Renal pelvis (tissue), 1 donor: ENCODE measurements at regions not wholly inside any gene's neighbourhood (a gene's known extent, or its start where the extent isn't known, plus 50 kb on each side); places are given as distances from the start of the nearest gene placed in this dataset.
A peak's percentile ranks its signal among the peaks of the same experiment; 100 is the strongest.

Experiments
- DNase-seq: peaks from one replicate; pipeline ENCODE4 v3.0.0-alpha.2; 2013

DNA sequence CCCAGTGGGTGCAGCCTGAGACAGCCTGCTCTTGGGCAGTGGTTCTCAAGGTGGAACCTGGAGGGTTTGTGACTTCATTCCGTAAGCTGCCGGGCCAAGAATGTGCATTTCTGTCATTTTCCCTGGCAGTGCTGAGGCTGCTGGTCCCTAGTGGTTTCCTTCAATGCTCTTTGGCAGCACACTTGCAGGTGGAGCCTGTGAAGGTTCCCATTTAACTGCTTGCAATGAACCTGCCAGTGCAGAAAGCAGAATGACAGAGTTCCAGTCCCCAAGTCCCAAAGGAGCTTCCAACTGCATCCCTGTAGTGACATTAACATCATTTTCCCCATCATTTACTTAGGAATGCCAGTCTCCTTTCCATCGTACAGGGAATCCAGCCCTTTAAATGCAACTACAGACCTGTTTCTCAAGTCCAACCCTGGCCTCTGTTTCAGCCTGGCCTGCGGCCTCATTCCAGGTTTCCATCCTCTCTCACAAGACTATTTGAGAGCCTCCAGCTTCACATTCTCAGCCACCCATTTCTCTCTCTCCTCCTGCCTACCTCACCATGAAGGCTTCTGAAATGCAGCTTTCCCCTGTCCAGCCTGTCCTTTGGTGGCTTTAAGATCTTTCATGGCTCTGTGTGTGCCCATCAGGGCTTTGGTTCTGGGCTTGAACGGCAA lies 149.7 kb upstream of the GGTLC1 start:
- DNase-seq, result no peak

DNA sequence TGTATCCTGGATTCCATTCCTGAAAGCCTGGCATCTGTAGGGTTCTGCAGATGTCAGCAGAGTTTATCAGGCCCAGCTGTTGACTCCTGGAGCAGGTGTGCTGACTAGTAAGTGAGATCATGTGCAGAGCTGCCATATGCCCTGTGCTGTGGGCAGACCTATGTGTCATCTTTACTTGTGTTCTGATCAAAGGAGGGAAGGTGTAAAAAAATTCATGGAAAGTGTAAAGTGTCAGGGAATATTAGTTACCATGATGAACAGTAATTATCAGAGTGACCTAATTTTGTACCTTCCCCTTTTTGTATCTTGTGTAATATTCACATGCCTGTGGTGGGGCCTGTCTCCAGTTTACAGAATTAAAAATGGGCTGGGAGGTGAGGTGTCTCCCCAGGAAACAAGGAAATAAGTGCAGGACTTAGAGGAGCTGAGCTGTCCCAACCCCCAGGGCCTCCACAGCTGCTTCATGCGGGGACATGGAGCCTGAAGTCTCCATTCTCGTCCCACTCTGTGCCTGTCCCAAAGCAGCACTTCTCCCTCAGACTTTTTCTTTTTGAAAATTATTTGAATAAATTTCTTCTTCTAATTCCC lies 148.2 kb upstream of the GGTLC1 start:
- no peak for DNase-seq

DNA sequence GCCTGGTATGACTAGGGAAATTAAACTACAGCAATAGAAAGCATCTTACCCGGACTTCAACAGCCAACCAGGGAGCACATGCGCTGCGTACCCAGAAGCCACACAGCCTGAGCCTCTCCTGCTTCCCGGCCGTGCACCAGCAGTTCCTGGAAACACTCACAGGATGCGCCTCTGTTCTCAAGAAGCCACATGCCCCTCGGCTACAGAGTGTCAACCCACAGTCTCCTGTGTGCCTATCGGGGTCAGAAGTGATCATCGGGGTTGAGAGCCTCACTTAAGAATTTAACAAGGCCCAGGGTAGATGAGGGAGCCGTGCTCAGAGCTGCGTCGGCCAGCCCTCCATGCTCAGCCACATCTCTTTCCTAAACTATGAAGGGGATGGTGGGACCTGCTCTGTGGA lies 147.2 kb upstream of the GGTLC1 start:
- no peak for DNase-seq

DNA sequence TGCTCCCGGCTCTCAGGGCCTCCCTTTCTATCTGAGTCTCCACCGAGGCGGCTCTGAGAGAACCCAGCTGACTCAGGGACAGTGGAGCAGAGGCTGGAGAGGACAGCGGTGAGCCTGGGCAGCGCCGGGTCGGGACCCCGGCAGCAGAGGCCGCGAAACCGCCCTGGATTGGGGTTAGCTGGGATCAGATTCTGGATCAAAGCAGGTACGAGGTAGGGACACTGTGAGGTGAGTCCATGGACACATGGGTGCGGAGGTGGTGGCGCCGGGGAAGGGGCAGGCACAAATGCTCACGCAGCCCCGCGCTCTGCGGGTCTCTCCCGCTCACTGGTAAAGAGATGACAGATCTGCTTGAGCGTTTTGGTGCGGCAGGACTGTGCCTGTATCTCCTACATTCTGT lies 146.4 kb upstream of the GGTLC1 start:
- no peak for DNase-seq

DNA sequence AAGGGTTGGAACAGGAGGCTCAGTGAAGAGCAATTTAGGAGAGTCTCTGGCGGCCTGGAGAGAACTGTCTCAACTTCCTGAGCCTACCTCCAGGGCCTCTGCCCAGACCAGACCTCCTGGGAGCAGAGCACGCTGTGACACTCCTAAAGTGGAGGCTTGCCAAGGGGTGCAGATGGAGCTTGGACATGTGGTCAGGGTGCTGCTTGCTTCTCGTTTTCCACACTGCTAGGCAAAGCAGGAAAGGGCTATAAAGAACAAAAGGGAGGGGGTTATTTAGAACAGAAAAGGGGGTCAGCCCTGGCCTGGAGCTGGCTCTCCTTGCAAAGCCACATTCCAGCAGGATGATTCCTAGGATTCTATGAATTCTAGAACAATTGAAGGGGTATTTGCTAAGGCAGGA lies 145.7 kb upstream of the GGTLC1 start:
- no peak for DNase-seq

DNA sequence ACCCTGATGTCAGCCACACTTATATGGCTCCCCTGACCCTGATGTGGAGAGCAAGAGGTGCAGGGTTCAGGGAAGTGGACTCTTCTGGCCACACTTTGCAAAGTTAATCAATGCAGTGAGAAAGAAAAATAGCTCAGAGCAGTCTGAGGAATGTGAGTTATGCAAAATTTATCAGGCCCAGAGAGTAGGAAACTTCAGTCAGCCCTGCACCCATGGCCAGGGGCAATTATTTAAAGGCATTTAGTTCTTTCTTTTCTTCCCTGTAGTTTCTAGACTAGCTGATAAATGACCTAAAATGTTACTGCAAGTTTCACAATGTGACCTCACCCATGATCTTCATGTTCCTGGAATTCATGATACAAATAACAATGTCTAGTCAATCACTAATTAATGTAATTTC lies 143.7 kb upstream of the GGTLC1 start:
- peak; percentile 17 for DNase-seq

DNA sequence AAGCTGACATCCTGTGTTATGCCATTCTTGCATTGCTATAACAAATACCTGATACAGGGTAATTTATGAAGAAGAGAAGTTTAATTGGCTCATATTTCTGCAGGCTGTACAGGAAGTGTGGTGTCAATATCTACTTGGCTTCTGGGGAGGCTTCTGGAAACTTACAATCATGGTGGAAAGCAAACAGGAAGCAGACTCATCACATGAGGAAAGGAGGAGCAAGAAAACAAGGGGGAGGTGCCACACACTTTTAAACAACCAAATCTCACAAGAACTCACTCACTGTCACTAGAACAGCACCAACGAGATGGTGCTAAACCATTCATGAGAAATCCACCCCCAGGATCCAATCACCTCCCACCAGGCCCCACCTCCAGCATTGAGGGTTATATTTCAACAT lies 143.1 kb upstream of the GGTLC1 start:
- DNase-seq, result no peak

DNA sequence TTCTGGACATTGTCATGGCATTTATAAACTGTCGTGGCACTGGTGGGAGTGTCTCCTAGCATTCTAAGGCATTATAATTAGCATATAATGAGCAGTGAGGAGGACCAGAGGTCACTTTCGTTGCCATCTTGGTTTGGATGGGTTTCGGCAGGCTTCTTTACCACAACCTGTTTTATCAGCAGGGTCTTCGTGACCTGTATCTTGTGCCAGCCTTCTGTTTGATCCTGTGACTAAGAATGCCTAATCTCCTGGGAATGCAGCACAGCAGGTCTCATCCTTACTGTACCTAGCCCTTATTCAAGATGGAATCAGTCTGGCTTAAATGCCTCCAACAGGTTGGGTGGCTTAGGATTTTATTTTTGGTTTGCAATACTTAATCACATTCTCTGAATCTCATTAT lies 142.7 kb upstream of the GGTLC1 start:
- DNase-seq, result no peak

DNA sequence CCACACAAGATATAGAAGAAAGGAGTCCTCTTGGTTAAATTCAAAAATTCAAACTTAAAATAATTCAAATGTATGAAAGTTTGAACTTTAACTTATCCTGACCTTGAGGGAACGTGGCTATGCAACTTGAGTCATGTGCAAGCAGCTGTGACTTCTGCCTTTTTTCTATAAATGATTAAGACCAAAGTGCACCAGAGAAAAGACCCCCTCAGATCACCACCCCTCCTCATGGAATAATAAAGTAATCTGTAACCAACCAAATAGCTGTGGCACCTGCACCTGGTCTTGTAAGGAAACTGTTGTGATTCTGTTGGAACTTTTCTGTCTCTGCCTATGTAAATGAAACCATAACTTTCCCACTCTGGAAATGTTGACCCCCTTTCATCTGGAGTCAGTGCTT lies 141.1 kb upstream of the GGTLC1 start:
- DNase-seq, result peak; percentile 24

DNA sequence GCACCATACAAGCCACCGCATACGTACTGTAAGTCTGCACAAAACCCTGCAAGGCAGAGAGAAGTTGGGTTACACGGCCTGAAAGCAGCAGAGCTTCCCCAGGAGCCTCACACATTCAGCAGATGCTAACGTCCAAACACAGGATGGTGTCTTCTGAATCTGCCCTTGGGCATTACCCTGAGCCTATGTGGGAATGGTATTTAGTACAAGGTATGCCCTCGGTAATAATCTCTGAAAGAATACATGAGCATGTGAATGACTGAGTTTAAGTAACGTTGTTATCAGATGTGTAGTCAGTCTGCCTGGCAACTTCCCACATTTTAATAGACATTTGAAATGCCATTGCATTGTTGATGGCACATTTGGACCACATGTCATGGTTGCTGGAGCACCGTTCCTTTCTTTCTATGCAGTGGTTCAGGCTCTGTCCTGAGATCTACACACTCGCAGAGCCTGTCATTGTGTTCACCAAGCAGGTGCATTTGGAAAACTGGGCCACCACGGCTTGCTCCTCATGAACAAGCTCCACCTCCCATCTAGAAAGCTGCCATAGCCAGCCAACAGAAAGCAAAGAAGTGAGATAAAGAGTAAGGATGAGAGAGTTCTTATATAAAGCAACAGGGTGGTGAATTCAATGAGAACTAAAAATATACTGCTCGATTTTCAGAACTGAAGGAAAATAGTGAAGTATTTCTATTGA lies 136.5 kb upstream of the GGTLC1 start:
- no peak for DNase-seq

DNA sequence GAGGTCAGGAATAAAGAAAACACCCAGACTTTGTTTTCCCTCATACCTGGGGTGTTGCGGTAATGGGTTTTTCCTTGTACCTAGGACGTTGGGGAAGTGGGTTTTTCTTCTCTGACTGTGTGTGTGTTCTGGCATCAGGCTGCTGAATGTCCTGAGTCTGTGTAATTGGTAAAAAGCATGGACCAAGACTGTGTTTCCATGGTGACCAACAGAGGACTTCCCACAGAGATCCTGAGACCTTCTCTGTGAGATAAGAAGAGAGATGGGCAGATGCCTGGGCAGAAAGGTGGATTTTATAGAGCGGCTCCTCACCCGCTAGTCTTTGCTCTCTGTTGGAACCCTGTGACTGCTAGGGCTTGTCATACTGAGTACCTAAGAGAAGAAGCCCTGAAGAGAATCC lies 135.4 kb upstream of the GGTLC1 start:
- DNase-seq, result no peak

DNA sequence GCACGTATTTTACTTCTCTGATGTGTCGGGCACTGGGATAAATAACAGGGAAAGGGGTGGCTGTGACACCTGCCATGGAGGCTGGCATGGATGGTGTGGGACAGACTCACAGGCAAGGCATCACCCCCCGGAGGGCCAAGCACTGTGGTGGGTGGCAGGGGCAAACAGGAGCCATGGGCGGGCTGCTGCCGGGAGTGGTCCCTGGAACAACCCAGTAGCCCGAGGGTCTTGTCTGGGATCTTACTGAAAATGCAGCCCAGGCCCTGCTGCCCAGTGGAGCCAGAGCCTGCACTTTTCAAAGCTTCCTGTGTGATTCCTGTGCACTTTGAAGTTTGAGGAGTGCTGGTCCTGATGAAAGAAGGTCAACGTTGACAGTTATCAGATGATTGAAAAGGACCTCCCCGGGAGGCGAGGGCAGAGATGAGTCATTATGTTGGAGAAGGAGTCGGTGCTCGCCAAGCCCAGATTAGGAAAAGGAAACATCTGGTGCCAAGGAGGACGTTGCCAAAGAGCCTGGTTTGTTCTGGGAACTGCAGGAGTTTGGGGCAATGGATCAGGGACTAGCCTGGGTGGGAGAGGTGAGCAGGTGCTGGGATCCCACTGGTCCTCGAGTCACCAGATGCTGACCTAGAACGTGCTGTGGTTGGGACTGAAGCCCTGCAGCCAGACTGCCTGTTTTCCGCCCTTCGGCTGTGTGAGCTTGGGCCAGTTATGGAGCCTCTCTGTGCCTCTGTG lies 130.0 kb upstream of the GGTLC1 start:
- DNase-seq, result no peak

DNA sequence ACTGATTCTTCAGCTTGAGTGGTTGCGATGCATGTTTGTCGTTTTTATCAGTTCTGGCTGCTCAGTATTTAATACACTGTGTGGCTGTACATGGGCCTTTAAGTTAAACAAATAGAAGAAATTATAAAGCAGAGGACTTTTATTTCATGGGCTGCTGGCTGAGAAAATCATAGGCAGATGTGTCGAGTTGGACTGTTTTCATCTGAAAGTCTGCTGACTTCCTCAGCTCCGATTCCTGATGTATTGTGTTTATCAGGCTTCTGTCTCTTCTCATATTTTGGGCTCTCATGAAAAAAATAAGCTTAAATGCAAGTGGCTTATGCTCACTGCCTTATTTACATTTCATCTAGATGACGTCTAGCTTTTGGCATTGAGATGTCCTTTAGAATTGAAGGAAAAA lies 129.5 kb upstream of the GGTLC1 start:
- DNase-seq, result no peak

DNA sequence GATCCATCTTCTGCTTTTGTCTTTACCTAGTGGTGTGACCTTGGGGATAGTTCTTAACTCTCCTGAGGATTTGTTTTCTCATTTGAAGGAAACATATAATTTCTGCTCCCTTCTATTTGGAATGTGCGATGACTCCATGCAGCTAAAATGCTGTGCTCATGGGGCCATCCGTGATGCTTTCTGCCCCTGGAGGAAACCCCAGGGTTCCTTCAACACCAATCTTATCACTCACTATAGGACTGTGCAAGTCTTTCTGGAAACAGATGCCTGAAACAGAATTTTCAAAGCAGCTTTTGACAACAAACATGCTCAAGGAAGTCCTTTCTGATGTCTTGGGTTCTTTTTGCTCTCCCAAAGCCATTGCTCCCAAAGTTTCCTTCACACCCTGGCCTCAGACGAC lies 128.8 kb upstream of the GGTLC1 start:
- no peak for DNase-seq

DNA sequence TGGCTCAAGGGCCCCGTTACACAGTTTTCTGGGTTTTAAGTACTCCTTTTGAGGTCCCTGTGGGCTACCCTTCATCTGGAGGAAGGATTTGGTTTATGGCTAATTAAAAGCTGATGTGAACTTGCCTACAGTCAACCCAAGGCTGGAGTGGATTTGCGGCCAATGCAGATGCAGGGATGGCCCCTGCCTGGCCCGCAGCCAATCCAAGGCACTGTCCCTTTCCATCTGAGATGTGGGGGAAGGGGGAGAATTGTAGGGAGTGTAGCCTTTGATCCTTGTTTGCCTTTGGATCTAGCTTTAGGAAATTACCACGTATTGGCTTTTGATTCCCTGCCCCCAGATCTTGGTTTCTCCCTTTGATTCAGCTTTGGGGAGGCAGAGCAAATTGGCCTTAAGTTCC lies 128.0 kb upstream of the GGTLC1 start:
- DNase-seq, result no peak

DNA sequence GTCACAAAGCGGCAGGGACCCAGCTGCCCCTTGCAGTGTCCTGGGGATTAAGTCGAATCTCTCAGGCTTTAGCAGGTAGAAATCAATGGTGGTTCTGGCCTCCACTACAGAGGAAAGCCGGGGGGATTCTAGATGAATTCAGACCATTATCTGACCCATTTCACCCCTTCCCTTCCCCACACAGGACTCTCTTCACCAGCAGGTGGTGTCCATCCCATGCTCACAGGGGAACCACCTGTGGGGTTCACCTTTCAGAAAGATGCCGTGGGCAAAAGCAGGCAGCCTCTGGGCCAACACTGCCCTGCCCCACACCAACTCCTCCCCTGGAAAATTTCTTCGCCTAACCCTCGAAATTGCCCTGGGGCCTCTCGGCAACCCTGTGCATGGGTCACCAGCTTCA lies 123.8 kb upstream of the GGTLC1 start:
- DNase-seq, result no peak

DNA sequence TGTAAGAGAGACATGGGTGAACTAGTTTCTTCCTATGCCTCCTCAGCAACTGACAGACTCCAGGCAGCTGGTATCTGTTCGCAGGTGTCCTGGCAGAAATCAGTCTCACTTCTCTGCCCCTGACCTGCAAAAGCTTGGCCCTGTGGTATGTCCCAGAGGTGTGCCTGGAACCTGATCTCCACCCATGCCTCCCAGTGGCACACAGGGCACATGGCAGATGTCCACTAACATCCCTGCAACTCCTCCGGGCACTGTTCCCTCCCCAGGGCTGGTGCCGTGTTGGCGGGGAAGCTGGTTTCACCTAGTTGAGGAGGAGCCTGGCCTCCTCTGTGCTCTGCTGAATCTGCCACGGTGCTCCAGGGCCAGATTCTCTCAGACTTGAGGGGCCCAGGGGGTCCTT lies 123.3 kb upstream of the GGTLC1 start:
- no peak for DNase-seq

DNA sequence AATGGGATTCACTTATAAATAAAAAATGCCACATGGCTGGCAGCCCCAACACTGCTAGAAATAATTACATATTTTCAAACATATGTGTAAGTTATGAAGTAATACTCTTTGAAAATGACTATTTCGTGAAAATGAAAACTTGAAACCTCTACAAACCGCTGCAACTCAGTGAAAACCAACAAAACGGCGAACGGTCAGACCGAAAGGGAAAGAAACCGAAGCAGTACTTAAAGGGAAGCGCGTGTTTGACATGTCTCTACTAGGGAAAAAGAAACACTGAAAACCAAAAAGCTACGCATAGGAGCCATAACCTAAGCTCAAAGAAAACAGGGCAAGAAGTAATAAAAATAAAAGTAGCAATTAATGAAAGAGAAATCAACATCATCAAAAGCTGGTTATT lies 121.0 kb upstream of the GGTLC1 start:
- DNase-seq, result no peak

DNA sequence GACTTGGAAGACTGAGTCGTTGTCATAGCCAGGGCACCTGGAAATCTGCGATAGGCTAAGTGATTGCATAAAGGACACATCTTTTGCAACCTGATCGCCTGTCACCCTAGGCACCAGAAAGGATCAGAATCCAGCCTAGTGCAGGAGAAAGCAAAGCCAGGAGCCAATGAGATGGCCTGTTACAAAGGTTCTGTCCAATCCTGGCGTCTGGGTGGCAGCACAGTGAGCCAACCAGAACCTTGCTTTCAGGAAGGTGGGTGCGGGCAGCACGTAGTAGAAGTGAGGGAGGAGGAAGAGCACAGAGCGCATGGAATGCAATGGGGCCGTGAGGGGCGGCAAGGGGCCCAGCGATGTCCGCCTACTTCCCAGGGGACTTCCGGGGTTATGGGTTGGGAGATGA lies 120.4 kb upstream of the GGTLC1 start:
- no peak for DNase-seq

DNA sequence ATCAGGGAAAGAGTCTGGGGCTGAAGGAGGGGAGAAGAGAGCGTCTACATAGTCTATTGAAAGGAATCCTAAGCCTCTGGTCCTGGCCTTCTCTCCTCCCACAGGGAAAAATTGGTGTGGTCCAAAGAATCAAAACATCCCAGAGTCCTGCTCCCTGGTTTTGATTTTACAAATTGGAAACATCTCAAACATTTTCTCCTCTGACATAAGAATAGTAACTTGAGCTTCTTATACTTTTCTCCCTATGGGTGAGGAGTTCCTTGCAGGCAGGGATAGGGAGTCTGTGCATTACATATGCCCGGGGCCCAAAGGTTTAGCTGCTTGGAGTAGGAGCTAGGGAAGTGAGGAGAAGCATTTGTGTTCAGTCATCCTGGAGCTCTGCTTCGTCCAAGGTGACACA lies 120.0 kb upstream of the GGTLC1 start:
- no peak for DNase-seq

DNA sequence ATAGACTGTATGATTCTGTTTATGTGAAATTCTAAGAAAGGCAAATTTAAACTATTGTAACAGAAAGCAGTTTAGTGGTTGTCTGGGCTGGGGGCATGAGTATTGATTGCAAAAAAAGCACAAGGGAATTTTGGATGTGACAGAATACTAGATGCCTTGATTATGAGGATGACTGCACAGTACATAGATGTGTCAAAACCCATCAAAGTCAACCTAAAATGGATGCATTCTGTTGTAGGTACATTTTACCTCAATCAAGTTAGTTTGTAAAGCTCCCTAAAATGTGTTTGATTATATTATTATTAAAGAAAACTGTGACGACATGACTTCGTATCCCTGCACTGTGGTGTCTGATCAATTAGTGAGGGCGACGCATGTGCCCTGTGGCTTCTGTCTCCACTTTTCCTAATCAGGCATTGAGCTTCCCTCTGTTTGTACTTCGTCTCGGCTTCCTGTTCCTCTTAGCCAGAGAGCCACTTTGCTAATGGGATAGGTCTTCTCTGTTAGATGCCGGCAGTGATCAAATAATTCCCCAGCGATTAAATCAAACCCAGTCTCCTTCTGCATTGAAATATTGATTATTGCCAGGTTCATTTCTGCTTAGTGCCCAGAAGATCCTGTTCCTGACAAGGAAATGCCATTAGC lies 118.3 kb upstream of the GGTLC1 start:
- no peak for DNase-seq

DNA sequence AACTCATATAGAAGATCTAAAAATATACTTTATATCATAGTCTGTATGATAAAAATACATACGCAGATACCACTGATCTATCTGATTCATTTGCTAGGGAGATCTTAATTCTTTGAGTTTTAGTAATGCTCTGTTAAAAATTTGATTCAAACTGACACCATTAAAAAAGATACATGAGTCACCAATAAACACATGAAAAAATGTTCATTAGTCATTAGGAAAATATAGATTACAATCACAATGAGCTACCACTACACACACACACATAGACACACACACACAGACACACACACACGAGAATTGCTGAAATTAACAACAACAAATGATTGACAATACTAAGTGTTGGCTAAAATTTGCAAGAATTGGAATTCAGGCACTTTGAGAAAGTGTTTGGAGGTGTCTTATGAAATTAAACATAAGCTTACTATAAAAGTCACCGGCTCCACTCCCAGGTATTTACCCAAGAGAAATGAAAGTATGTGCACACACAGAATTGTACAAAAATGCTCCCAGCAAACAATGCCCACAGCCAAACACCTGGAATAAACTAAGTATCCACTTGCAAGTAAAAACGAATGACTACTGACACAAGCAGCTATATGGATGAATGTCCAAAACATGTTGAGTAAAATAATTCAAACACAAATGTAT lies 117.7 kb upstream of the GGTLC1 start:
- no peak for DNase-seq
